NCI-H2171 (cell line): ENCODE measurements at regions not wholly inside any gene's neighbourhood (a gene's known extent, or its start where the extent isn't known, plus 50 kb on each side); places are given as distances from the start of the nearest gene placed in this dataset.
A peak's percentile ranks its signal among the peaks of the same experiment; 100 is the strongest.

Experiments
- DNase-seq: peaks from one replicate; lab custom pipeline; 2025; lab: John Stamatoyannopoulos, UW

DNA sequence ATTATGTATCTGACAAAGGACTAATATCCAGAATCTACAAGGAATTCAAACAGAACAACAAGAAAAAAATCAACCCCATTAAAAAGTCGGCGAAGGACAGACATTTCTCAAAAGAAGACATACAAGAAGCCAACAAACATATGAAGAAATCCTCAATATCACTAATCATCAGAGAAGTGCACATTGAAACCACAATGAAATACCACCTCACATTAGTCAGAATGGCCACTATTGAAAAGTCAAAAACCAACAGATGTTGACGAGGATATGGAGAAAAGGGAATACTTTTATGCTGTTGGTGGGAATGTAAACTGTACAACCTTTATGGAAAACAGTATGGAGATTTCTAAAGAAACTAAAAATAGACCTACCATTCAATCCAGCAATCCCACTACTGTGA is 233.1 kb upstream of the PLSCR5 start:
- no peak for DNase-seq

DNA sequence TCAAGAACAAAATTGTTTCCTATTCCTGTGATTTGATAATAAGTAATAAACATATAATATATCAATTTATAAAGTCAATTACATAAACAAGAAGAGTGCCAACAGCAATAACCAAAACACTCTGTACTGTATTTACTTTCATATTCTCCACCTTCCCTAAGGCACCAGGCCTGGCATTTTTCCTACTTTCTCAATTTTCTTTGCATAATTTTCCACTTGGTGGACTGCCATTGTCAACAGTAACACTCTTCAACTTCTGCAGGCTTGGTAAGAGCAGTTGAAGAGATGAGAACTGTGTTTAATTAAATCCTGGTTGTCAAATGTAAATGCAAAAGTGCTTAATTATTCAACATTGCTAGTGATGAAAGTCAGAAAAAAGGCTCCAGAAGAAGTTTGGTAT is 229.8 kb upstream of the PLSCR5 start:
- DNase-seq = no peak

DNA sequence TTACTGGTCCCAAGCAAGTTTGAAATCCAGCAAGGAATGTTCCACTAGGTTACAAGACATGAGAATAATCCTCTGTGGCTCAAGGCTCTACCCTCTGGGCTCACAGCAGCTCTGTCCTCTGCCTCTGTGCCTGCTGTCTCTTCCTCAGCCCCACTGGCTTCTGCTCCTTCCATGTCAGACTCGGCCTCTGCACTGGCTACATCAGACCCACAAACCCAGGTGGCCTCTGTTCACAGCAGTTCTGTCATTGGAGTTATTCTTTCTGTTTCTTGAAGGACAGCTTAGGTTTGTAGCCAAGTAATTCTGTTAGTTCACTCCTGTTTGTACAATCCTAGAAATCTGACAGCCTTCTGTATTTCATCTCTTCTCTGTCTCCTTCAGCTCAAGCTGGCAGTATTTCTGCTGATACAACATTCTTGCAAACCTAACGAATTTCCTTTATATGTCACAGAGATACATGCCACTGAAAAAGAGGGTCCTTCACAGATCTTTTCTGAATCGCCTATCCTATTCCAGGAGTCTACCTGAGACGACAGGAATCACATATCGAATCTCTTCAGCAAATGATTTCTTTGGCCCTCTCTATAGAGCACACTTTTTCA is 227.8 kb upstream of the PLSCR5 start:
- no peak for DNase-seq

DNA sequence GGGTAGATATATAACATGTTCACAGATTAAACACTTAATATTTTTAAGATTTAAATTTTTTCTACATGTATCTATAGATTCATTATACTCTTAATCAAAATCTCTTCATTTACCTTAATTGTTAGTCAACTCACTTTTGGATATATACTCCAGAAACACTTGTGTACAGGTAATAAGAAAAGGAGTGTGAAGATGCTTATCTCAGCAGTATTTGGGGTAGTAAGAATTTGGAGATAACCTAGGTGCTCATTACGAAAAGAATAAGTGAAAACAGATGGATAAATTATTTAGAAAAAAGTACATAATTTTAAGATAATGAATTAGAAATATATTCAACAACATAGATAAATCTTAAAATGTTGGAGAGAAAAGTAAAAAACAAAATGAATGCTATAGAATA is 226.5 kb upstream of the PLSCR5 start:
- no peak for DNase-seq

DNA sequence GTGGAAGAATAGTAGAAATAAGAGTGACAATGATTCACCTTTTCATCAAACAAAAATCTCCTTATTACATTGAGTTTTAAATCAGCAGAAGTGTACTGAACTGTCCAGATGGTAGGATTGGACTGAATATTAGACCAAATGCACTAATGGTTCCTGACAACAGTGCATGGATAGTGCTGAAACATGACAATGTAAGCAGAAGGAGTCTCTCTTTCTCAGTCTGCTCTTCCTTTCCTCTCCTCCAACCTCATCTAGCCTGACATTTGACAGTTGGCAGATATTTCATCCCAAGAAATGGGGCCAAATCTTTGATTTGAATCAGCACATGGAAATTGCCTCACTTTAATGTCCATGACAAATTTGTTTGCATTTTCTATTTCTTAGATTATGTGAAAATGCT is 225.1 kb upstream of the PLSCR5 start:
- DNase-seq = no peak

DNA sequence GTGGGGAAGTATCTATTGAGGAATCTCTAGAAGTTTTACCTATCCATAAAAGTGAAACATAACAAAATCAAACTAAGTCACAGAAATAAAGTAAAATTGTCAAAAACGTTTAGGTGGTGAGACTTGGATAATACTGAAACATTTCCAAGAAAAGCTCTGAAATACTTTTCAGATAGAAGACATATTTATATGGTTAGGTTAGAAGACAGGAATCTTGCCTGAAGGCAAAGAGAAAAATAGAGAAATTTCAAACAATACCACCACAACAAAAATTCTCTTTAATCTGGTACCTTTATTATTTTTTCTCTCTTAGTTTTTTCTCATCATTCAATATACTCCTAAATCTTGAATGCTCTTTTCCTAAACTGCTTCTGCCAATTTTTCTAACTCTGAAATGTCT is 222.7 kb upstream of the PLSCR5 start:
- DNase-seq = no peak

DNA sequence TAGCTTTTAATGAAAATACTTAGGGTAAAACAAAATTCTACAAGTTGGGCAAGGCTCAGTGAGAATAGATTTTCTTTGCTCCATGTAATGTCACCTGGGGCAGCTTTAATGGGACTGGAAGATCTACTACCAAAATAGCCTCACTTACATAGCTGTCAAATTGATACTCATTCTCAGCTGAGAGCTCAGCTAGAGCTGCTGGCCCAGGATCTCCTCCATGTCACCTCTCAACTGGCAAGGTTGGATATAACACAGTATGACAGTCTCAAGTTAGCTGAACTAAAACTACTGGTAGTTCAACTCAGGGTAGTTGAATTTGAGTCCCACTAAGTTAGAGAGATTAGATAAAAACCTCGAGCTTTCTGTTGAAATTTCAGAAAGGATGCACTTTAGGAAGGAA is 218.5 kb upstream of the PLSCR5 start:
- DNase-seq = no peak

DNA sequence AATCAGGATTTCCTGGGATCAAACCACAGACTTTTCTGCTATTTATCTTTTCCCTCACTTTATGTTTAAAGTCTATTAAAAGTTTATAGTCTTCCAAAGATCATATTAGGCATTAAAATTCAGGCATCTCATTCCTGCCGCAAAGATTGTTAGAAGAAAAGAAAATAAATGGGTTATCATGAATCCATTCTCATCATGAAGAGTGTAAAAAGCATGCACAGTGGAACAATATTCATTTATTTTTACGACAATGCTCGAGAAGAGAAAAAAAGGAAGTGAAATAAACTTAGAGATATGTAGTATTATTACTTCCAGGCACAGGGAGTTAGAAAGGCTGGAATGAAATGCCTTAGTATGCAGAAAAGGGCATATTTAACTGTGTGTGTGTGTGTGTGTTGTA is 213.7 kb upstream of the PLSCR5 start:
- DNase-seq = no peak

DNA sequence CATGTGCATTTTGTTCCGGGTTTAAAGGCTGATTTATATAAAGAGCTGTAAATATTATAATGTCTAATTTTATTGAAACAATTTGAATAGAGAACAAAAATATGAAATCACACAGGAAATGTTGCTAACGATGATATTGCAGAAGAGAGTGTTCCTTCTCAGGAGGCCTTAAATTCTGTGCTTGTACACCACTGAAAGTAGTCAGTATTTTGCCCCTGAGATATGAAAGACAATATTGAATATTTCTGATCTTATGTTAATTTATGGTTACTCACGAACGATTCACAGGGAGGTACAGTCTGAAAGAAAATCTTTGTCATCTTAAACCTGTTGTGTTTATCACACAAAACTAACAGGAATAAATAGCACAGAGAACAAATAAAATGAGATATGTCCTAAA is 213.2 kb upstream of the PLSCR5 start:
- DNase-seq = no peak

DNA sequence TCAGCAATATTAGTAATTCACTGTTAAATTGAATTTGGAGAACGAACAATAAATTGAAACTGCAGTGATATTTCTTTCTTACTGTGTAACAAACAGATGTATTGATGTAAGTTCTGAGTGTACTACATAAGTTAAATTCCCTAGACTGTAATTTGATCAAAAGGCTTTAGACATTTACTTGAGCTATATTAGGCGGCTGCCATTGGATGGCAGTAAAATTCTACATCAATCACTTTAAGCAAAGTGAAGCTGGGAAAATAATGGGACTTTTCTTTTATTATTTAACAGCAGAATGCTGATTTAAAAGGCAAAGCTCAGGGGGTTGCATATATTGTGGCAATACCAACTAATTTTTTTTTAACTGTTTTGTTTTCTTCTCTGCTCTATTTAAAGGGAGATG is 212.6 kb upstream of the PLSCR5 start:
- DNase-seq = peak; percentile 10

DNA sequence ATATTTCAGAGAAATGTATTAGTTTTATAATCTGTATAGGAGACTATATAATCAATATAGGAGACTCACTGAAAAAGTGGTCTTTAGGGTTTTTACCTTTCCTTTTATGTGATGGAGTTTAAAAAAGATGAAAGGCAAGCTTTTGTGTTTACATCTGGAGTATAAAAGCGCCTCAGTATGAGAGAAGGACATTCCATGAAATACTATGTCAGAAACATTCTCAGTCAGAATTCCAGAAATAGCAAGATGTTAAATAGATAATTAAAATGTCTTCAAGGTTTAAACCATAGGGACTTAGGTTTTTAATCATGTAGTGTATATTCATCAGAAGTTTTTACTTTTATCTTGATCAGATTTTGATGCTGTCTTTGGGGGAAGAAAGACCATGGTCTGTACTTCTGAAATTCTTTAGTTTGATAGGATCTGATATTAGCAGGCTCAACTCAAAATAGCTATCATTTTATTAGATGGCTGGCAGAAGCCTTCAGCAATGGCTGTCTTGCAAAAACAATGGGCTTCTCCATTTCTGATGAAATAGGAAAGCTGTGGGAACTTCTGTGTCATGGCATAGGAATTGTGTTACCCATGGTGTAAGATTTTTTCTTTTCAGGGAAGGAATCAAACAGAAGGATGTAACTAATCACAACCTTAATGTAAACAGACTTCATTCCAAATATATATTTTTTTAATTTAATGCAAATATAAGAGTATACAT is 209.6 kb upstream of the PLSCR5 start:
- no peak for DNase-seq

DNA sequence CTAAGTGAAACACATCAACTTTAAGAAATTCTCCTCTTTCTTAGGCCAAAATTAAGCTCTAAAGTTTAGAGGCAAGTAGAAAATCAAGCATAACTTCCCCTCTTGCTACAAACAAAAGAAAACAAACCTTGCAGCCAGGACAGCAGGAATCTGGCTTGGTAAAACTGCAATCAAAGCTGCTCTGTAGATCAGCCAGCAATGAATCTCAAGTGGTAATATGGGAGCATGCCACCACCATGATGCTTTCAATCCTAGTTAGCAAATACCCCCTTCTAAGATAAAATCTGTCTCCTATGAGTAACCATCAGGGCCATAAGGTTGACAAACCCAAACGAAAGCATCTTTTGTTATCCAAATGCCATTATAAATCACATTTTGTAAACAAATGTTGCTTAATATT is 208.3 kb upstream of the PLSCR5 start:
- no peak for DNase-seq

DNA sequence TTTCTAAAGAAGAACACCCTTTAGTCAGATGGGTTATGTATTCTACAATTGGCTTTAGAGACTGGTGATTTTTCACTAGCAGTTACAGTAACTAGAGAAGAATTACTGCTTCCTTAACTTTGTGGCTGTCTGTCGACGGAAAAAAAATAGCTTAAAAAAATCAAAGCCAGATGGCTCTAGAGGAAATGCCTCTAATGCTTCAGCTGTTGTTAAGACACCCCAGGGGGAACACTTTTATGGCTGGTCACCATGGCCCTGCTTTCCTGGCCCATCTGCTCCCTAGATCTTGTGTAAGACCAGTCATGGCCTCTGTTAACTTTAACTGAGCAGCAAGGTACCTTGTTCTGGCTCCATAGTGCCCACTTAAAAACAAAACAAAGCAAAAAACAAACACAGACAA is 198.6 kb upstream of the PLSCR5 start:
- peak; percentile 64 for DNase-seq

DNA sequence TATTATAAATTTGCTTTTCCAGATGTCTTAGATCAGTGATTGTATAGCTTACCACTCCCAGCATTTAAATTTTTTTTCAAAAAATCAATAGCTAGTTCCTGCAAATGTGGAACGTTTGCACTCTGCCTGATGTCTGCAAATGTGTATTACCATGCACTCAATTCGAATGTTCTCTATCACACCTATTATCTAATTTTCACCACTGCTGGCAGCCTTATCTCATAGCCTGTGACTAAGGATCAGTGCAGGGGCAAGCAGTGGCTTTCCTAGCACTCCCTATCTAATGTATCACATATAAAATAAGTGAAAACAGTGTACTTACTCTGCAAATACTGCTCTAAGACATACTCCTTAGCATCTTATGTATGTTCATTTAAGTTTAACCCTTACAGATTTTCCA is 196.3 kb upstream of the PLSCR5 start:
- no peak for DNase-seq

DNA sequence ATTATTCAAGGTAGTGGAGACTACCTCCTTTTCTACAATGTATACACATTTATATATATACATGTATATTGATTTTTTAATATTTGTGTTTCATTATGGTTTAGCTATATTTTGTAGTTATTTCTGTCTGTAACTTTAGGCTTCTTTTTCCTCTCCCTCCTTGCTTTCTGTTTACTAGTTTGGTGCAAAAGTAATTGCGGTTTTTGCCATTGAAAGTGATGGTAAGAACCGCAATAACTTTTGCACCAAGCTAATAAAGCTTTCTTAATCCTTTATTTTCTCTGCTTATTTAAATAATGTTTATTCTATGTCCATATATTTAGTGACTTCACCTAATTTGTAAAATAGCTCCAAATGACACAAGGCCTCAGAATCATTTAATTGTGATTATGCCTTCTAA is 195.3 kb upstream of the PLSCR5 start:
- no peak for DNase-seq

DNA sequence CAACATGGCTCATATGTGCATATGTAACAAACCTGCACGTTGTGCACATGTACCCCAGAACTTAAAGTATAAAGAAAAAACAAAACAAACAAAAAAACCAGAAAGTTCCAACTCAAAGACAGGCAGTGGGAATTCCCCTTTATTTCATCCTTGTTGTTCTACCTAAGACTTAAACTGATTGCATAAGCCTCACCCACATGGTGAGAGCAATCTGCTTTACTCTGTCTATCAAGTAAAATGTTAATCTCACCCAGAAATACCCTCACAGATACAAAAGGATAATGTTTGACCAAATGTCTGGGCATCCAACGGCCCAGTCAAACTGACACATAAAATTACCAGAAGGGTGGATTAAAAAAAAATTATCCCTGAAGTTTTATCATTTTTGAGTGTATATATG is 190.9 kb upstream of the PLSCR5 start:
- DNase-seq = no peak

DNA sequence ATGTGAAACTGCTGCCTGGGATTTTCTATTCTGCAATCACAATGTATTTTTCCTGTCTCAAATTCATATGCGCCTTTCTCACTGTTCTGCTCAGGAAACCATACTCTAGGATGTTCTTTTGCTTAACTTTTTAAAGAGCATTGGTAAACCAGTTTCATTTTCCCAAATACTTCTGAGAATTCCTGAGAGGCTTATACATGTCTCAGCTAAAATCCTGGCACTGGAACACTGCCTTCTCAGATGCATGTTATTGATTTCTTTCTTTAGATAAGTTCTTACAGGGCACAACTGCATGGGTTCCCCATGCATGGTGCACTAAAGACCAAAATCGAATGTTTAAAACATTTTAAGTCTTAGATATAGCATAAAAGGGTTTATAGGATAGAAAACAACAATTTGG is 178.3 kb upstream of the PLSCR5 start:
- DNase-seq = no peak

DNA sequence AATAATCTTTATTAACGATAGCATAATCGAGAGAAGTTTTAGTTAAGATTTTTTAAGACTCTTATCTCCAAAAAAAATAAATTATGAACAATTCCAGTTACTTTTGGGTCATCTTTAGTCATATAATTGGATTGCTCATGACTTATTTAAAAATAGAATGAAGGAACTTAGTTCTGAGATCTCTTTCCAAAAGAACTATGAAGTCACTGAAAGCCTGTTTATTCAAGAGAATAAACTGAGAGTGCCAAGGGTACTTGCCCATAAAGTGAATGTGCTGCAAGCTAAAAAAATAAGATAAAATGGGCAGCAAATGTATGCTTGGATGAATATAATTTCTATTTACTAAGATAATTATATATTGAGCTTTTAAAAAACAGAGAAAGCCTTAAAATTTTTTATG is 176.5 kb upstream of the PLSCR5 start:
- no peak for DNase-seq

DNA sequence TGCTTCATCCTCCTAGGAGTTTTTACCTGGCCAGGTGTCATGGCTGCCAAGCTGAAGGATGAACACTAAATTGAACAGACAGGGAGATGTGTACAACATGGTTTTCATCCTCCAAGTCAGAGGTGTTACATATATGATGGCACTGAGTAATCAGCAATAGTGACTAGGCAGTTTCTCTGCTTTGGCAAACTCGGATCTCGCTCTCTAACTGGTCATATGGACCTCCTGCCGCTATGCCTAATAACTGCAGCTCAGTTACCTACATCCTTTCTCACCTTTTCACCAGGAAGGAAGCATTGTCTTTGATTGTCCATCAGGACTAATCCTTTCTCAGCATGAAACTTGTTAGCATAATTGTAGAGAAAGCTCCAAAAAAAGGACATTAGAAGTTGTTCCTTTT is 175.9 kb upstream of the PLSCR5 start:
- DNase-seq = no peak

DNA sequence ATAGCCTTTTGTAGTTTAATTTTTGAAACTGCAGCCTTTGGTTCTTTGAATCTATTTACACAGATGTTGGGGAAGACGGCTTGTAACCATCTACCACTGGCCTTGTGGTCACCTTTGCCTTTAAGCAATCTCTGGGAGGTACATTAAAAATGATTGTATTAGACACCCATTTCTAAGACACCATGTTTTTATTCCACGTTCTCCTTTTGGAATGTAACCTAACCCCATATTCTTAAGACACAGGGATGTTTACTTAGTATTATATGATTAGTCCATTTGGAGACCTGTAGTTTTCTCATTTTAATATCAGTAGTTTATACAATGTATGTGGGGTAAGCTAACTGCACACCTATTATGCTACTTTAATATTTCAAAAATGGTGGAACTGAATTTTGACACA is 175.1 kb upstream of the PLSCR5 start:
- no peak for DNase-seq

DNA sequence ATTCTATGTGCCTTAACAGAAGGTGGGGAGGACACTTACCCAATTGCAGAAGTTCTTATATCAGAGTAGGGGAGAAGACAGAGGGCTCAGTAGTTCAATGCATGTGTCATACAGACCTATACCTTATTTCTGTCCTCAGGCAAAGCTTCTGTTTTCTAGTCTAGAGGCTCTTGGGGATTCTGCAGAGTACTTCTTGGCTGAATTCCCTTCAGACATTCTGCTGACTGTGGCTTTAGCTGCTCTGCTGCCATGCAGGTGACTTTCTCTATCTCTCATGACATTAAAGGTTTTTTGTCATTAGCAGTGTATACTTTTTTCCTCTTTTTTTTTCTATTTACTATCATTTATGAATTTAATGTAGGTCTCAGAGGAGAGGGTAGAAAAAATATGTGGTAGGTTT is 172.8 kb upstream of the PLSCR5 start:
- no peak for DNase-seq

DNA sequence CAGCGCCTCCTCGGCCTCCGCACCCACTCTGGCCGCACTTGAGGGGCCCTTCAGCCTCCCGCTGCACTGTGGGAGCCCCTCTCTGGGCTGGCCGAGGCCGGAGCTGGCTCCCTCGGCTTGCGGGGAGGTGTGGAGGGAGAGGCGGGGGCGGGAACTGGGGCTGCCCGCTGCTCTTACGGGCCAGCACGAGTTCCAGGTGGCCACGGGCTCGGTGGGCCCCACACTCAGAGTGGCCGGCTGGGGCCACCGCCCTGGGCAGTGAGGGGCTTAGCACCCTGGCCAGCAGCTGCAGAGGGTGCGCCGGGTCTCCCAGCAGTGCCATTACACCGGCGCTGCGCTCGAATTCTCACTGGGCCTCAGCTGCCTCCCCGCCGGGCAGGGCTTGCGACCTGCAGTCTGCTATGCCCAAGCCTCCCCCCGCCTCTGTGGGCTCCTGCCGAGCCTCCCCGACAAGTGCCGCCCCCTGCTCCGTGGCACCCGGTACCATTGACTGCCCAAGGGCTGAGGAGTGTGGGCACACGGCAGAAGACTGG is 167.1 kb upstream of the PLSCR5 start:
- DNase-seq = no peak

DNA sequence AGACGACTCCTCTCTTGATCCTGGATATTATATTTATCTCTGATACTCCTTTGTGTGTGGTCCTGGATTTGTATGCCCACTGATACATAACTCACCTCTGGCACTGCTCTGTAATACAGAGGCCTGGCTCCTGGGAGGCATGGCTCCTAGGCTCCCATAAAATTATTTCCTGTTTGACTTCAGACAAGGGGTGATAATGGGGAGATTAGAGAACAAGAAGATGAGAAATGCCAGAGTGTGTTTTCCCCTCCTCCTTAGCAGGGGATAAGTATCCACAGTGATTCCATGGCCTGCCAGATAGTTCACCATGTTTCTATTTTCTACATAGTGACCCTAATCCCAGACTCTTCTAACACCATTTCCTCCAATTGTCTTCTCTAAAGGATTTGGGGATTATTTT is 165.7 kb upstream of the PLSCR5 start:
- no peak for DNase-seq

DNA sequence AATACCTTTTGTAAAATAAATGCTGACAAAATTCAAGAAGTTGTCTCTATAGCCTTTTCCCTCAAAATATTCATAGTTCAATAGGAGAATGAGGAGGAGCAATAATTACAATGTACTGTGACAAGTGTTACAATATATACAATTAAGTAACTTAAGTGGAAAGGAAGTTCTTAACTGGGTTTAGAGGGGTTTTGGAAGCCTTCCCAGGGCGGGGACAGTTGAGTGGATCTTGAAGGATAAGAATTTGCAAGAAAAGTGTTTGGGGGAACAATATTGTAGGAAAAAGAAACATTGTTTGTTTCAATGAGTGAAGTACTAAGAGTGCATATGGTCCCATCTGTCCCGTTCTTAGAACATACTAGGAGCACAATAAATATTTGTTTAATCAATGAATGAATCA is 165.2 kb upstream of the PLSCR5 start:
- no peak for DNase-seq
